Caki2 (cell line): ENCODE measurements at regions not wholly inside any gene's neighbourhood (a gene's known extent, or its start where the extent isn't known, plus 50 kb on each side); places are given as distances from the start of the nearest gene placed in this dataset.

Source experiments
- DNase-seq: peaks from one replicate; pipeline ENCODE4 v3.0.0-alpha.2; 2015; ENCODE audit warnings: low read depth
- in situ Hi-C: cut with HindIII; loops from 2 replicates; pipeline ENCODE4 v1.10.0; 2016; ENCODE audit warnings: low sequenced_read_pairs, low pct_unique_long_range_greater_than_20kb, mixed read lengths

DNA sequence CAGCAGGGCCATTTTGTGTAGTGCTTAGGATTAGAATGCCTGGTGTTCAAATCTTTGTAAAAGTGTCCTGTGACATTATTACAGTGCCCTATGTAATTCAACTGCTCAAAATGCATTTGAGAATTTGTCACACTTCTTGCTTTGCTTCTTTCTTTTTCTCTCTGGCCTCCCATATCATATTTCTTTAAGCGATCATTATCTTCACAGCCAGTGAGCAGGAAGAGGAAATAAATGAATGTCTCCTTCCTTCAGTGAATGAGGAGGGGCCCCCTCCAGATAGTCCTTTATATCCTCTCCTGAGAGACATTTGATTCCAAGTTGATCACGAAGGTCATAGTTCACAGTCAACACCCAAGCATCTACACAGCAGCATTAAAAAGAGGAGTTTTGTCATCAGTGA lies 425.1 kb upstream of the NPVF start:
- DNase-seq: no peak
- in situ Hi-C loops: no loop called here

- in situ Hi-C loops: no loop called here
These were observed 427.8 kb upstream of the NPVF start for GRCh38 chr7:25656071-25656470.

GRCh38 chr7:25656581-25657026 lies 428.3 kb upstream of the NPVF start:
- no peak for DNase-seq
- in situ Hi-C loops: no loop called here

More at GRCh38 chr7:25656071-25656470, 427.8 kb upstream of the NPVF start:
- DNase-seq: no peak

- in situ Hi-C loops: no loop called here
- no peak for DNase-seq
These were observed 430.1 kb upstream of the NPVF start for GRCh38 chr7:25658375-25658774.

DNA sequence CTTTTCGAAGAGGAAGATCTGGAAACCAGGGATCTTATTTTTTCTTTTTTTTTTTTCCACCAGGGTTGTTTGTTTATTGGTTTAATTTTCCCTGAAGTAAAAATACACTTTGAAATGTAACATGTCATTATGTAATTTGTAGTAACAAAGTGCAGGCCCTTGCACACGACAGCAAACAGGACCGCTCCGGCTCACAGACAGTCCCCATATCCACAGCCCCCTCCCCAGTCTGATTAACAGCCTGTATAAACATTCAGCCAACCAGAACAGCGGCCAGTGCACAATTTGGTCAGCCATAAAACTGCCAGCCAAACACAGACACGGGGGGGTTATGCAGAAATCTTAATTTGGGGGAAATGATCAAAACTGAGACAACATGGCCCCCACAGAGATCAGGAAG lies 431.6 kb upstream of the NPVF start:
- in situ Hi-C loops: no loop called here
- DNase-seq: no peak

- in situ Hi-C loops: no loop called here
These were observed 434.8 kb upstream of the NPVF start for GRCh38 chr7:25662841-25663800.

DNA sequence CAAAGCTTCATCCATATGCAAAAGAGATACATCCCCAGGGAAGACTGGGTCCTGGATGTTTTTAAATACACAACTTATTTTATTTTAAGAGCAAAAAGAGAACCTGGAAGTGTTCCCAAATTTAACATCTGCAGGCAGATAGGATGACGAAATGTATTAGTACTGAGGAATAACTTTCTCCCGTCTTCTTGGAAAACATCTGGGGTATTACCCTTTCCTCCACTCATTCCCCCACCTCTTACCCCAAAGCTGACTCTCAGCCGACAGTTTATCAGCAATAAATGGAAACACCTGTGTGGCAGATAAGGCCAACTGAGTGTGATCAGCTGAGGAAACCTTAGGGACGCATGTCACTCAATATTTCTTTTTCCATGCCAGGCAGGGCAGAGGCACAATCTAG lies 435.6 kb upstream of the NPVF start:
- in situ Hi-C loops: no loop called here
- DNase-seq: no peak

More at GRCh38 chr7:25662841-25663800, 434.8 kb upstream of the NPVF start:
- no peak for DNase-seq

DNA sequence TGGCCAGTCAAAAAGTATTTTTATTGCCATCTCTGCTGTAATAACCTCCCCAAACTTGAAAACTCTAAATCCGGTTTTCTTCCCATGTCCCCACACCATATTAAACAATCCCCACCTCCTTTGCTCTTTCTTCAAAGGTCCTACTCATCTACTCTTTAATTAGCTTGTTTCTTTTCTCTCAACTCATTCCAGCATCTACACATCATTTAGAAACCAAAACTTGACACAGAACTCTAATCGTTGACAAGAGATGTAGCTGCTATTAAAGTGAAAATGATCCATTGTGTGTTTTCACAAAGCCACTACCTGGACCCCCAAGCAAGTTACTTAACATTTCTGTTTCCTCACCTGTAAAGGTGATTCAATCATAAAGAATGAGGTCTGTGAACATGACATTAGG lies 436.3 kb upstream of the NPVF start:
- no peak for DNase-seq
- in situ Hi-C loops: no loop called here

GRCh38 chr7:25665374-25665773 lies 437.1 kb upstream of the NPVF start:
- in situ Hi-C loops: no loop called here

DNA sequence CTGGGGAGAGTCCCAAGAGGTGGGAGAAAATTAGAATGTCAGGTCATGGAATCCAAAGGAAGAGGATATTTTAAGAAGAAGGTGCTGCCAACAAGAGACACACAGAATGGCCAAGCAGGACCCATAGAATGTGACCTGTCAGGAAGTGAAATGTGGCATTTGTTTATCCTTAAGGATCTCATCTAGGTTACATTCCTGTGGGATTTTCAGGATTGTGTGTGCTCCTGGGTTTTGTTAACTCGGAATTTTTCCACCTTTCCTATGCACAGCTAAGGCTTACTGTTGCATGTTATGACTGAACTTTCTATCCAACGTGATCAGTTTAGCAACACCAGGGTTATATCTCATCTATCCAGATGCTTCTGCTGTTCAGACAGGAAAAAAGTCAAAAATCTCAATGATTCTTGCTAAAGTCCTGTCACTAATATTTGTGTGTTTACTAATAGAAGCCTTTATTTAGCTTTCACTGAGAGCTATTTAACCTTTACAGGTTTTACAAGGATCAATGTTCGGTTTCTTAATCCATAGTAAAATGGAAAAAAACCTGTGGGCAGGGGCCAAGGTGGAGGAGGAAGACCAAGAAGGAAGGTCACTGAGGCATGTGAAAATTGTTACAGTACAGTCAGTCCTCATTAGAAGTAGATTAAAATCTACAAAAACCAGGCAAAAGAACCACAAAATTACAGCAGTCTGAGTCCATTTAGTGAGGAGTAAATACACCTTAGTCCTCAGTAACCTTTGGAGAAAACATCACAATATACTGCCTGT lies 437.8 kb upstream of the NPVF start:
- in situ Hi-C loops: no loop called here
- DNase-seq: no peak

More at GRCh38 chr7:25665374-25665773, 437.1 kb upstream of the NPVF start:
- no peak for DNase-seq

DNA sequence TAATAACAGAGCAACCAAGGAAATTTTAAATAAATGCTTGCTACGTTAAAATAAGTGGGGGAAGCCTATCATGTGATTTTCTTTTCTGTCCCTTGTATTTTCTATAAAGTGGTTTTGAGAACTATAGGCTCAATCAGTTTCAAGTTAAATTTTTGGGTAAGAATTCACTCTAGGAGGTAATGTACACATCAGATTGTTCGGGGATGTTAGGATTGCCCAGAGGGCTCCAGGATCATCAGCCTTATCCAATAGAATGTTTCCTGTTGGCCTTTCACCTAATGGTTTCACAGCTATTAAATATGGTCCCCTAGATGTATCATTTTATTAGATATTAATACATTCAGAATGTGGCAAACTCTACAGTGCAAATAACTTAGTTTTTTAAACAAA lies 438.4 kb upstream of the NPVF start:
- no peak for DNase-seq
- in situ Hi-C loops: no loop called here

DNA sequence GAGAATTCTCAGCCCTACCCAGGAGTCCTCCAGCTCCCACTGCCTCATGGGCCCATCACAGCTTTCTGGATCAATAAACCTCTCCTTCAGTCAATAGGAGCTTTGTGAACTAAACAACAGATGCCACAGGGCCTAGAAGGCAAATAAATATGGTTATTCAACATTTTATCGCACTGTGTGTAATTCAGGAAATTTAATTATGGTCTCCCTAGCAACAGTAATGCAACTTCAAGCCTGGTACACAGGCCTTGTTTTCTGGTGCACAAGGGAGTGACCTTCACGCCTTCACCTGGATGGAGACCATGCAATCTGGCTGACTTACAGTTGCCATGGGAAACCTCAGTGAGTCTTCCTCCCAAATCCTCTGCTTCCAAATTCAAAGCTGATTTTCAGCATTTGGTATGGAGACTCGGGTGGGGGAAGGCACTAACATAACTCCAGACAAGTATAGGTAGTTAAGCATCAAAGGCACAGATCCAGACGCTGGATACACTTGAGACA lies 441.0 kb upstream of the NPVF start:
- in situ Hi-C loops: no loop called here
- no peak for DNase-seq

GRCh38 chr7:25669961-25670841 lies 441.9 kb upstream of the NPVF start:
- in situ Hi-C loops: no loop called here
- DNase-seq: peak; percentile 23

DNA sequence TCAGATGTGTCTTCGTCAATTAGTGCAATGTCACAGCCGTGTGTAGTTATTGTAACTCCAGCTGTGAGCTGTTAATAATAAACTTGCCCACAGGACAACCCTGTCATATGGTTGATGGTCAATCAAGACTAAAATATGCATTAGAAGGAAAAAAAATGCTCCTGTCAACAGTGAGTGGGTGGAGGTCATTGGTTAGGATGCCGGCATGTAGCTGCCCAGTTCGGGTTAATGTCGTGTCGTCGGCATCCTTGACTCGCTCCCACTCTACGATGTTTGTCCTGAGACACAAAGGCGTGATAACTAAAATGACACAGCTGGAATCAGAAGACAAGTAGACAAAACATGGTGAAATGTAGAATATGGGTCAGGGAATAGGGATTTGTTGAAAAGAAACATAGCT lies 442.8 kb upstream of the NPVF start:
- in situ Hi-C loops: no loop called here
- peak; percentile 92 for DNase-seq

- in situ Hi-C loops: no loop called here
- no peak for DNase-seq
These were observed 444.2 kb upstream of the NPVF start for GRCh38 chr7:25672496-25672895.

DNA sequence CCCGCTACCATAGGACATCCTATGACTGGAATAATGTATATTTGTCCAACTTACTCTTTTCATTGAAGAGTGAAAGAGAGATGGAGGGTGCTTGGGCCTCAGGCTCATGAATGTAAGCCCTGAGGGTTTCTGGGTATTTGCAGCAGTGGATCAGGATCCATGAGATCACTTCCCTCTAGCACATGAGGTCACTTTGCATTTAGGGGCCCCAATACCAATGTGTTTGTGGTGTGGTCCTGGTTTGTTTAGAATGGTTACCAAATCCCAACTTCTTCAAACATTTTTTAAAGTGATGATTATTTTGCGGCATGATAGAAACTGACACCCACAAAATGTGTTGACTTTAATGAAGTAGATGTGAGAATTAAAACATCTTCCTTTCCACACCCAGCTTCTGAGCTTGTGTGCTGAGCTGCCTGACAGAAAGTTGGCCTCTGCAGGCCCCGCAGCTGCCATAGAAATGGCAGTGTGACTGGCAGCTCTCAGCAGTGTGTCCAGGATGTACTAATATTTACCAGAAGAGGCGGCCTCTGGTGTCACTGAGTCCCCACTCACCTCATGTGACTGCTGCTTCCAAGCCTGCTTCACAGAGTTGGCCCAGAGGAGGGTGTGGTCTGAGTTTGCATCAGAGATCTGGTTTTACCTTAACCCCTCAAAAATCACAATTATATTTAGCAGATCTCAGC lies 447.6 kb upstream of the NPVF start:
- no peak for DNase-seq
- in situ Hi-C loops: no loop called here

DNA sequence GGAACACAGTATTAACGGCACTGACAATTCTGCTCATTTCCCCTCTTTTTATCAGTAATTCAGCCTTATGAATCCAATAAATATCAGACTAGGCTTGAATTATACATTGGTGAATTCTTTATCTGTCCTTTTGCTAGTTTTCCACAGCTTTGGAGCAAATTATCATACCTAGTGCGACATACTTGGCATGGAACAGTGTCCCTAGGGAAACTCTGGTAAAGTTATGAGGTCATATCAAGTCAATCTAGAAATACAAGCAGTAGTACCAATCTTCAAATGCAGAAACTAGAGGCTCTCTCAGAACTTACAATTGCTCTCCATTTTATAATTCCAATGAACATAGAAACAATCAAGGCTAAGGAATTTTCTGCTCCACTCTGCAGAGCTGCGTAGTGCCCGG lies 449.3 kb upstream of the NPVF start:
- no peak for DNase-seq
- in situ Hi-C loops: no loop called here

GRCh38 chr7:25678215-25678614 lies 449.9 kb upstream of the NPVF start:
- no peak for DNase-seq
- in situ Hi-C loops: no loop called here
